ENCODE measurements at regions not wholly inside any gene's neighbourhood (a gene's known extent, or its start where the extent isn't known, plus 50 kb on each side); places are given as distances from the start of the nearest gene placed in this dataset.

- POLR2A ChIA-PET = no interaction called here
- ATAC-seq (no peak), DNase-seq (ENCODE audit: low read depth in 1 of 2, low spot score in 1 of 2) (no peak), FAIRE-seq (no peak)
- CTCF ChIA-PET = no interaction called here
- WGBS (ENCODE audit: missing lambda C conversion rate) = 12% methylated on average over 1 of the region's 1 CpG
- Histone ChIP-seq H3K4me3 (no peak overlapping the region), H3K4me1 (no peaks in the 10 kb centered on the region), H3K4me2 (no peak overlapping the region), H3K9me3 (no peaks in the 10 kb centered on the region), H3K27ac (no peak overlapping the region)
- TF ChIP-seq FOXS1 (CRISPR knock-in tag; IDR thresholded peaks at IDR 0.05) (no peak), POLR2AphosphoS2 (conservative IDR thresholded peaks at IDR 0.05; ENCODE audit: low read length) (no peak), HES2 (IDR thresholded peaks at IDR 0.05) (no peak), TP53 (CRISPR knock-in tag; IDR thresholded peaks at IDR 0.05) (no peak), HOXB13 (CRISPR knock-in tag; IDR thresholded peaks at IDR 0.05; ENCODE audit: low read depth) (no peak), CTCF (IDR thresholded peaks at IDR 0.05) (no peak), ZNF302 (CRISPR knock-in tag; IDR thresholded peaks at IDR 0.05) (no peak), HMGXB4 (CRISPR knock-in tag; IDR thresholded peaks at IDR 0.05; ENCODE audit: borderline replicate concordance) (no peak), FOSB (CRISPR knock-in tag; IDR thresholded peaks at IDR 0.05) (no peak), HDAC2 (IDR thresholded peaks at IDR 0.05) (no peak), GATA3 (IDR thresholded peaks at IDR 0.05; ENCODE audit: borderline replicate concordance) (no peak)
Measured at GRCh38 chr5:84478603-84479002, 93.9 kb upstream of the EDIL3 start.

GRCh38 chr5:84477485-84477884 lies 92.8 kb upstream of the EDIL3 start:
- H3K4me3 ChIP-seq = no peak overlapping the region
- no peak for FAIRE-seq
- TF ChIP-seq EP300 (IDR thresholded peaks at IDR 0.05) (no peak), RFX5 (IDR thresholded peaks at IDR 0.05) (no peak), REST (IDR thresholded peaks at IDR 0.05) (no peak), BHLHE40 (IDR thresholded peaks at IDR 0.05; ENCODE audit: low read depth, low read length) (no peak), ZSCAN20 (CRISPR knock-in tag; IDR thresholded peaks at IDR 0.05) (no peak), NR3C1 (IDR thresholded peaks at IDR 0.05) (no peak), HES2 (IDR thresholded peaks at IDR 0.05) (no peak), ESRRA (IDR thresholded peaks at IDR 0.05; ENCODE audit: borderline replicate concordance, low read length) (no peak), MAZ (IDR thresholded peaks at IDR 0.05; ENCODE audit: borderline replicate concordance, low read depth, low read length) (no peak), HMGXB4 (CRISPR knock-in tag; IDR thresholded peaks at IDR 0.05; ENCODE audit: borderline replicate concordance) (no peak), HOXB13 (CRISPR knock-in tag; IDR thresholded peaks at IDR 0.05; ENCODE audit: low read depth) (no peak), PHF8 (IDR thresholded peaks at IDR 0.05; ENCODE audit: borderline replicate concordance, low read depth) (no peak), HOXA7 (CRISPR knock-in tag; IDR thresholded peaks at IDR 0.05) (no peak), USF2 (IDR thresholded peaks at IDR 0.05) (no peak)
- no peak for ATAC-seq
- WGBS (ENCODE audit: missing lambda C conversion rate) = 47% methylated on average over 2 of the region's 2 CpGs
- no peak for DNase-seq (ENCODE audit: low read depth in 1 of 2, low spot score in 1 of 2)
- ChIA-PET CTCF (no interaction called here), POLR2A (no interaction called here)
- no peak overlapping the region for H3K27ac ChIP-seq
- H3K9me3 ChIP-seq = no peaks in the 10 kb centered on the region
- no peaks in the 10 kb centered on the region for H3K4me1 ChIP-seq
- H3K4me2 ChIP-seq = no peak overlapping the region
